ENCODE measurements at regions not wholly inside any gene's neighbourhood (a gene's known extent, or its start where the extent isn't known, plus 50 kb on each side); places are given as distances from the start of the nearest gene placed in this dataset.

- DNase-seq, result peak; percentile 9 to 36
Observed at GRCh38 chr22:25368271-25368670, 148.8 kb downstream of the CRYBB2 start.

- DNase-seq, result no peak
Observed at GRCh38 chr22:25369041-25369440, 149.6 kb downstream of the CRYBB2 start.

- DNase-seq, result no peak
Observed at GRCh38 chr22:25370322-25370721, 150.9 kb downstream of the CRYBB2 start.

- no peak for DNase-seq
Observed at GRCh38 chr22:25372000-25372595, 152.7 kb downstream of the CRYBB2 start.

GRCh38 chr22:25373961-25374360, 154.5 kb downstream of the CRYBB2 start:
- no peak for DNase-seq

- no peak for DNase-seq
Observed at GRCh38 chr22:25374869-25375268, 155.4 kb downstream of the CRYBB2 start.

GRCh38 chr22:25375683-25376082, 156.2 kb downstream of the CRYBB2 start:
- DNase-seq, result no peak

- no peak for DNase-seq
Observed at GRCh38 chr22:25377699-25378098, 158.3 kb downstream of the CRYBB2 start.

- no peak for DNase-seq
Observed at GRCh38 chr22:25380122-25380747, 160.8 kb downstream of the CRYBB2 start.

GRCh38 chr22:25382762-25383161, 163.3 kb downstream of the CRYBB2 start:
- DNase-seq, result no peak

- no peak for DNase-seq
Observed at GRCh38 chr22:25383278-25383820, 163.9 kb downstream of the CRYBB2 start.

GRCh38 chr22:25383892-25384291, 164.5 kb downstream of the CRYBB2 start:
- no peak for DNase-seq

GRCh38 chr22:25386538-25386884, 167.1 kb downstream of the CRYBB2 start:
- DNase-seq, result no peak

- DNase-seq, result no peak
Observed at GRCh38 chr22:25388415-25388814, 169.0 kb downstream of the CRYBB2 start.

GRCh38 chr22:25388866-25389540, 169.6 kb downstream of the CRYBB2 start:
- peak; percentile 55 to 58 for DNase-seq

- no peak for DNase-seq
Observed at GRCh38 chr22:25389541-25389919, 170.1 kb downstream of the CRYBB2 start.

- no peak for DNase-seq
Observed at GRCh38 chr22:25390297-25391240, 171.1 kb downstream of the CRYBB2 start.

- no peak for DNase-seq
Observed at GRCh38 chr22:25392584-25392983, 171.9 kb upstream of the GRK3 start.

GRCh38 chr22:25393121-25393805, 171.2 kb upstream of the GRK3 start:
- DNase-seq, result no peak

- no peak for DNase-seq
Observed at GRCh38 chr22:25395468-25395867, 169.0 kb upstream of the GRK3 start.

GRCh38 chr22:25395915-25396314, 168.6 kb upstream of the GRK3 start:
- DNase-seq, result no peak

GRCh38 chr22:25396615-25397200, 167.8 kb upstream of the GRK3 start:
- DNase-seq, result no peak
